Endothelial cell of umbilical vein (primary cell): ENCODE measurements at regions not wholly inside any gene's neighbourhood (a gene's known extent, or its start where the extent isn't known, plus 50 kb on each side); places are given as distances from the start of the nearest gene placed in this dataset.

Source experiments
- BruUV-seq: library from RNA; stranded (reverse); fragments of 400-500 nt; replicated peaks from 2 replicates; lab custom pipeline; 2021; lab: Mats Ljungman, UMichigan
- CTCF ChIA-PET: fragments of 300-600, 350-600 bp; sonication (Branson Sonifier 250); formaldehyde crosslinking; loops from one replicate; lab custom pipeline; 2021; ENCODE audit warnings: antibody characterized with exemption, inconsistent platforms; lab: Charles Lee
- POLR2A ChIA-PET: fragments of 300-600, 350-600 bp; sonication (Branson Sonifier 250); formaldehyde crosslinking; loops from one replicate; lab custom pipeline; 2021; ENCODE audit warnings: antibody characterized with exemption, inconsistent platforms; lab: Charles Lee
- DNase-seq: peaks from one replicate; pipeline ENCODE4 v3.0.0-alpha.2; 2011; ENCODE audit warnings: low read depth, low spot score
- FAIRE-seq: peaks from 2 replicates; lab custom pipeline; 2011; peaks lifted over from hg19 to GRCh38; lab: Jason Lieb, UNC
- H2AFZ ChIP-seq: 2 replicates; pipeline ENCODE4 v1.6.0; 2012; ENCODE audit warnings: low read depth, low read length, control low read depth, inconsistent platforms
- H3K27ac ChIP-seq: 2 replicates; pipeline ENCODE4 v1.5.1; 2011; ENCODE audit warnings: low read depth, mild to moderate bottlenecking, control low read depth, low read length, moderate library complexity; ENCODE audit not compliant: insufficient read depth
- H3K27me3 ChIP-seq, 2 experiments: 2 replicates each; pipeline versions ENCODE4 v1.6.0 to v1.6.1; 2011; ENCODE audit warnings: low read length in 2 of 2, mixed read lengths in 1 of 2; ENCODE audit not compliant: control insufficient read depth in 2 of 2, insufficient read depth in 2 of 2
- H3K36me3 ChIP-seq, 2 experiments: 2 replicates in 1 of 2; 3 replicates in 1 of 2; pipeline ENCODE4 v1.5.1; 2011; ENCODE audit warnings: low read length in 2 of 2, mild to moderate bottlenecking in 1 of 2, moderate library complexity in 1 of 2; ENCODE audit not compliant: control insufficient read depth in 2 of 2, insufficient read depth in 2 of 2; ENCODE audit errors: extremely low read depth in 1 of 2
- H3K4me1 ChIP-seq: 3 replicates; pipeline ENCODE4 v1.5.1; 2011; ENCODE audit warnings: mild to moderate bottlenecking, low read length; ENCODE audit not compliant: control insufficient read depth, insufficient read depth; ENCODE audit errors: extremely low read depth
- H3K4me2 ChIP-seq: 2 replicates; pipeline ENCODE4 v1.6.1; 2011; ENCODE audit warnings: low read length, control low read depth, mixed read lengths; ENCODE audit not compliant: insufficient read depth
- H3K4me3 ChIP-seq, 3 experiments: fragments of 200-600 bp in 1 of 3; sonication (generic), shearing (Covaris generic) in 1 of 3; replicated peaks in 1 of 3; 2 replicates each; pipeline ENCODE4 v1.5.1; 2011 to 2016; ENCODE audit warnings: control low read depth in 3 of 3, low read length in 3 of 3, mild to moderate bottlenecking in 2 of 3, inconsistent platforms in 1 of 3, low read depth in 1 of 3, moderate library complexity in 1 of 3; ENCODE audit not compliant: insufficient read depth in 1 of 3
- H3K79me2 ChIP-seq: 2 replicates; pipeline ENCODE4 v1.6.0; 2012; ENCODE audit warnings: low read length, inconsistent platforms; ENCODE audit not compliant: control insufficient read depth, insufficient read depth
- H3K9ac ChIP-seq: replicated peaks from 2 replicates; pipeline ENCODE3; 2011; ENCODE audit warnings: low read length, control low read depth; ENCODE audit not compliant: insufficient read depth; ENCODE audit errors: extremely low read depth
- H3K9me1 ChIP-seq: replicated peaks from 3 replicates; pipeline ENCODE4 v1.6.0; 2011; ENCODE audit warnings: mild to moderate bottlenecking, low read length; ENCODE audit not compliant: control insufficient read depth, insufficient read depth; ENCODE audit errors: extremely low read depth
- H3K9me3 ChIP-seq: replicated peaks from 2 replicates; pipeline ENCODE4 v1.5.1; 2012; ENCODE audit warnings: low read length, inconsistent platforms; ENCODE audit not compliant: control insufficient read depth, insufficient read depth
- H4K20me1 ChIP-seq: replicated peaks from 2 replicates; pipeline ENCODE3; 2011; ENCODE audit warnings: mild to moderate bottlenecking, low read length; ENCODE audit not compliant: control insufficient read depth, insufficient read depth; ENCODE audit errors: extremely low read depth
- CTCF ChIP-seq, 2 donors: IDR thresholded peaks; 1 replicate in 1 of 2; 2 replicates in 1 of 2; pipeline ENCODE4 v1.5.1; 2011; ENCODE audit warnings: low read length in 2 of 2, mild to moderate bottlenecking in 2 of 2, moderate library complexity in 2 of 2, control low read depth in 1 of 2, inconsistent platforms in 1 of 2, low read depth in 1 of 2; ENCODE audit not compliant: insufficient read depth in 1 of 2; ENCODE audit errors: extremely low read depth in 1 of 2
- EZH2 ChIP-seq: IDR thresholded peaks from 2 replicates; pipeline ENCODE4 v1.6.1; 2012; ENCODE audit warnings: borderline replicate concordance, low read depth, mild to moderate bottlenecking, moderate library complexity, low read length, inconsistent platforms; ENCODE audit not compliant: severe bottlenecking
- FOS ChIP-seq: IDR thresholded peaks from 2 replicates; pipeline ENCODE4 v1.6.1; 2011; ENCODE audit warnings: mild to moderate bottlenecking, low read length, moderate library complexity, borderline replicate concordance; ENCODE audit not compliant: insufficient read depth
- GATA2 ChIP-seq: IDR thresholded peaks from 2 replicates; pipeline ENCODE4 v1.7.0; 2011; ENCODE audit warnings: low read depth, mild to moderate bottlenecking, moderate library complexity, mixed read lengths, low read length; ENCODE audit not compliant: insufficient read length, insufficient read depth
- JUN ChIP-seq: IDR thresholded peaks from 2 replicates; pipeline ENCODE4 v1.6.1; 2011; ENCODE audit warnings: borderline replicate concordance, low read depth; ENCODE audit not compliant: insufficient read length, insufficient read depth
- MAX ChIP-seq: IDR thresholded peaks from 2 replicates; pipeline ENCODE4 v1.6.1; 2011; ENCODE audit not compliant: insufficient read depth, insufficient read length
- MYC ChIP-seq: IDR thresholded peaks from one replicate; pipeline ENCODE4 v1.6.1; 2011; ENCODE audit warnings: mild to moderate bottlenecking, low read depth, low read length
- POLR2A ChIP-seq: IDR thresholded peaks from 2 replicates; pipeline ENCODE4 v1.6.1; 2012; ENCODE audit warnings: low read depth, mild to moderate bottlenecking, control low read depth, low read length
- POLR2AphosphoS5 ChIP-seq: IDR thresholded peaks from 2 replicates; pipeline ENCODE4 v1.6.1; 2012; ENCODE audit warnings: low read depth, mild to moderate bottlenecking, control low read depth, low read length, moderate library complexity; ENCODE audit not compliant: insufficient read depth
- dilution Hi-C: fragments of 300-500 bp; cut with MboI; formaldehyde crosslinking; loops from one replicate; pipeline ENCODE4 v1.15.0; 2019; ENCODE audit warnings: low sequenced_read_pairs; ENCODE audit not compliant: extremely low pct_ligation_motif_present
- intact Hi-C: fragments of 100-400 bp; cut with micrococcal nuclease; formaldehyde crosslinking; loops from one replicate; pipeline ENCODE4 v1.10.0; 2022

GRCh38 chr4:136557396-136557795, 974.9 kb downstream of the PCDH18 start:
- peak; percentile 65 for DNase-seq
- BruUV-seq = no TSS peak
- dilution Hi-C loops (no loop called here), intact Hi-C loops (no loop called here)
- H3K4me2 ChIP-seq = peak overlapping the region; percentile 35
- H4K20me1 ChIP-seq = no peaks in the 10 kb centered on the region
- ChIA-PET CTCF (interaction anchor here (0.6 to 1.0 kb wide), 3 partner anchors 17 to 244 kb away, joined by 3 to 4 read pairs (median 3); no protein-coding TSS in a partner anchor), POLR2A (no interaction called here)
- no peak overlapping the region for H3K27ac ChIP-seq
- TF ChIP-seq CTCF (IDR thresholded peaks at IDR 0.05; ENCODE audit: extremely low read depth in 1 of 2, insufficient read depth in 1 of 2, low read depth in 1 of 2, low read length in 2 of 2) = no peak
- TF ChIP-seq GATA2 = peak; percentile 75
- no peak overlapping the region for H3K9ac ChIP-seq
- peak; percentile 54 for FAIRE-seq
- H3K27me3 ChIP-seq = no peaks in the 10 kb centered on the region
- H3K4me3 ChIP-seq = no peak overlapping the region
- peak overlapping the region; percentile 64 for H2AFZ ChIP-seq
- H3K4me1 ChIP-seq = peaks cover 11% of the 10 kb centered on the region
- H3K79me2 ChIP-seq = no peaks in the 10 kb centered on the region
- H3K9me3 ChIP-seq = no peaks in the 10 kb centered on the region
- H3K36me3 ChIP-seq = no peaks in the 10 kb centered on the region
- H3K9me1 ChIP-seq = no peaks in the 10 kb centered on the region

- Histone ChIP-seq H3K9ac (no peak overlapping the region), H3K4me3 (no peak overlapping the region), H3K36me3 (no peaks in the 10 kb centered on the region), H3K9me3 (no peaks in the 10 kb centered on the region), H3K79me2 (no peaks in the 10 kb centered on the region), H3K9me1 (no peaks in the 10 kb centered on the region), H2AFZ (no peak overlapping the region), H3K4me2 (no peak overlapping the region), H3K4me1 (peaks cover 11% of the 10 kb centered on the region), H4K20me1 (no peaks in the 10 kb centered on the region), H3K27ac (no peak overlapping the region), H3K27me3 (no peaks in the 10 kb centered on the region)
- FAIRE-seq (no peak), DNase-seq (no peak)
- CTCF ChIA-PET = no interaction called here
- POLR2A ChIA-PET = no interaction called here
- intact Hi-C loops (no loop called here), dilution Hi-C loops (no loop called here)
- no TSS peak for BruUV-seq
- no peak for TF ChIP-seq POLR2A
- TF ChIP-seq CTCF (IDR thresholded peaks at IDR 0.05; ENCODE audit: extremely low read depth in 1 of 2, insufficient read depth in 1 of 2, low read depth in 1 of 2, low read length in 2 of 2) = no peak
- TF ChIP-seq MAX = no peak
- TF ChIP-seq MYC = no peak
- no peak for TF ChIP-seq FOS
- TF ChIP-seq POLR2AphosphoS5 = no peak
- TF ChIP-seq JUN = no peak
- TF ChIP-seq EZH2 = no peak
- TF ChIP-seq GATA2 = no peak
Measured at GRCh38 chr4:136554033-136554432, 978.3 kb downstream of the PCDH18 start.
